Endodermal cell (in vitro differentiated cells): ENCODE measurements at regions not wholly inside any gene's neighbourhood (a gene's known extent, or its start where the extent isn't known, plus 50 kb on each side); places are given as distances from the start of the nearest gene placed in this dataset.

Experiments used
- DNase-seq: peaks from one replicate; pipeline ENCODE4 v3.0.0-alpha.2; 2017
- H3K27ac ChIP-seq: 2 replicates; pipeline ENCODE4 v1.5.1; 2013; ENCODE audit warnings: mild to moderate bottlenecking, low read depth, low read length, moderate library complexity
- H3K27me3 ChIP-seq: 2 replicates; pipeline ENCODE4 v1.6.1; 2013; ENCODE audit warnings: mild to moderate bottlenecking, low read length, moderate library complexity; ENCODE audit not compliant: insufficient read depth, control insufficient read depth, poor library complexity, severe bottlenecking
- H3K36me3 ChIP-seq: 2 replicates; pipeline ENCODE4 v1.7.0; 2013; ENCODE audit warnings: mild to moderate bottlenecking, low read length, moderate library complexity; ENCODE audit not compliant: control insufficient read depth, insufficient read depth
- H3K4me1 ChIP-seq: one replicate; pipeline ENCODE4 v1.7.0; 2013; ENCODE audit warnings: low read length; ENCODE audit not compliant: control insufficient read depth, insufficient read depth
- H3K4me3 ChIP-seq: 2 replicates; pipeline ENCODE4 v1.5.1; 2013; ENCODE audit warnings: mild to moderate bottlenecking, low read length, moderate library complexity
- H3K9ac ChIP-seq: 2 replicates; pipeline ENCODE4 v1.6.1; 2013; ENCODE audit warnings: mild to moderate bottlenecking, low read length, moderate library complexity; ENCODE audit not compliant: poor library complexity, severe bottlenecking; ENCODE audit errors: extremely low read depth
- H3K9me3 ChIP-seq: 2 replicates; pipeline ENCODE4 v1.6.1; 2013; ENCODE audit warnings: mild to moderate bottlenecking, low read length, moderate library complexity; ENCODE audit not compliant: control insufficient read depth
- H3K27ac Mint-ChIP-seq: 2 replicates; pipeline ENCODE4 v1.8.0; 2020; ENCODE audit warnings: mixed read lengths
- H3K27me3 Mint-ChIP-seq: 2 replicates; pipeline ENCODE4 v1.8.0; 2021; ENCODE audit warnings: mild to moderate bottlenecking, mixed read lengths; ENCODE audit not compliant: insufficient read depth
- H3K36me3 Mint-ChIP-seq: 2 replicates; pipeline ENCODE4 v1.8.0; 2020; ENCODE audit warnings: low read depth, mixed read lengths
- H3K4me1 Mint-ChIP-seq: 2 replicates; pipeline ENCODE4 v1.8.0; 2020; ENCODE audit warnings: mixed read lengths
- H3K4me3 Mint-ChIP-seq: 2 replicates; pipeline ENCODE4 v1.8.0; 2020; ENCODE audit warnings: mild to moderate bottlenecking, moderate library complexity, mixed read lengths
- H3K9me3 Mint-ChIP-seq: 2 replicates; pipeline ENCODE4 v1.8.0; 2020; ENCODE audit warnings: mild to moderate bottlenecking, mixed read lengths
- WGBS, 2 experiments: methylation state at CpG; one replicate each; pipeline versions ENCODE4 v1.1.5 to v1.1.7; 2013; ENCODE audit warnings: missing lambda C conversion rate in 2 of 2, mixed read lengths in 1 of 2; ENCODE audit not compliant: insufficient coverage in 1 of 2, insufficient read length in 1 of 2; 5-methylcytosine and 5-hydroxymethylcytosine counted together
- TF ChIP-seq, protein P1 (sequence below): fragments of 200-600 bp; sonication (generic); conservative IDR thresholded peaks from 2 replicates; pipeline ENCODE4 v1.5.0; 2021; ENCODE audit warnings: antibody characterized with exemption, mild to moderate bottlenecking

DNA sequence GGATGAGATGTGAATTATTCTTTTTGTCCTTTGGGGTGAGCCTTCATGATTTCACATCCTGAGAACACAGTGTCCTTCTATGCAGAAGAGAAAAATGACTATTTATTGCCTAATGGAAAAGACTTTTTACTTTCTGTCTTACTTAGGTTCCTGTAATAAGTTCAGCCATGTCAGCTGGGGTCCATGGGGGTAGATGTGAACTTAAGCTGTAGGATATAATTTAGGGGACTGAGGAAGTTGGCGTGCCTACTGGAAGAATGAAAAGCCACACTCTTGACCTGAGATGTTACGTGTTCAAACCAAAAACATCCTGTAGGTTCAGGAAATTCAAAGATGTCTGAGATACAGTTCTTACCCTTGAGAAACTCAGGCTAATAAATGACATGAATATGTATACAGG, 660.5 kb downstream of the TOX3 start:
- no peaks in the 10 kb centered on the region for H3K9me3 ChIP-seq
- Mint-ChIP-seq H3K4me3 (no peak overlapping the region), H3K4me1 (no peaks in the 10 kb centered on the region), H3K36me3 (no peaks in the 10 kb centered on the region), H3K9me3 (no peaks in the 10 kb centered on the region), H3K27ac (no peak overlapping the region), H3K27me3 (no peaks in the 10 kb centered on the region)
- H3K36me3 ChIP-seq, result no peaks in the 10 kb centered on the region
- no peak overlapping the region for H3K27ac ChIP-seq
- no peak overlapping the region for H3K4me3 ChIP-seq
- TF ChIP-seq, protein P1, sequence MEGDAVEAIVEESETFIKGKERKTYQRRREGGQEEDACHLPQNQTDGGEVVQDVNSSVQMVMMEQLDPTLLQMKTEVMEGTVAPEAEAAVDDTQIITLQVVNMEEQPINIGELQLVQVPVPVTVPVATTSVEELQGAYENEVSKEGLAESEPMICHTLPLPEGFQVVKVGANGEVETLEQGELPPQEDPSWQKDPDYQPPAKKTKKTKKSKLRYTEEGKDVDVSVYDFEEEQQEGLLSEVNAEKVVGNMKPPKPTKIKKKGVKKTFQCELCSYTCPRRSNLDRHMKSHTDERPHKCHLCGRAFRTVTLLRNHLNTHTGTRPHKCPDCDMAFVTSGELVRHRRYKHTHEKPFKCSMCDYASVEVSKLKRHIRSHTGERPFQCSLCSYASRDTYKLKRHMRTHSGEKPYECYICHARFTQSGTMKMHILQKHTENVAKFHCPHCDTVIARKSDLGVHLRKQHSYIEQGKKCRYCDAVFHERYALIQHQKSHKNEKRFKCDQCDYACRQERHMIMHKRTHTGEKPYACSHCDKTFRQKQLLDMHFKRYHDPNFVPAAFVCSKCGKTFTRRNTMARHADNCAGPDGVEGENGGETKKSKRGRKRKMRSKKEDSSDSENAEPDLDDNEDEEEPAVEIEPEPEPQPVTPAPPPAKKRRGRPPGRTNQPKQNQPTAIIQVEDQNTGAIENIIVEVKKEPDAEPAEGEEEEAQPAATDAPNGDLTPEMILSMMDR, result no peak
- no peak overlapping the region for H3K9ac ChIP-seq
- WGBS, 2 experiments, result 90 to 100% methylated on average over 2 of the region's 2 CpGs
- H3K4me1 ChIP-seq, result no peaks in the 10 kb centered on the region
- DNase-seq, result no peak
- H3K27me3 ChIP-seq, result no peaks in the 10 kb centered on the region

DNA sequence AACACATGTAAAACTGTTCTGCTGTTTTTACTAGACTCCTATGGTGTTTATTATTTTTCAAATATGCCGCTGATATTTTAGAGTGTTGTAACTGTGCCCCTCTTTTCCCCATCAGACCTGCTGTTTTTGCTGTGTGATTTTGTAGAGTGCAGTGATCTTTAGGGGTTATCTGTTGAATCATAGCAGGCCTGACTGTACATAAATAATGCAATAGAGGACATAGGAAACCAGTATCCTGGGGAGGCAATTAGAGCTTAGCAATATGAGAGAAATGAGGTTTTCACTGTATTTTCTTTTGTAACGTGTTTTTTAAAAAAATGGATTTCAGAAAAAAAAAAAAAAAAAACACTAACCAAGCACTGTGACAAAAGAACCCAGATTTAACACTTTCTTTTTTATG, 662.2 kb downstream of the TOX3 start:
- Mint-ChIP-seq H3K9me3 (no peaks in the 10 kb centered on the region), H3K27ac (no peak overlapping the region), H3K36me3 (no peaks in the 10 kb centered on the region), H3K4me1 (no peaks in the 10 kb centered on the region), H3K27me3 (no peaks in the 10 kb centered on the region), H3K4me3 (no peak overlapping the region)
- Histone ChIP-seq H3K9me3 (no peaks in the 10 kb centered on the region), H3K27ac (no peak overlapping the region), H3K36me3 (no peaks in the 10 kb centered on the region), H3K27me3 (no peaks in the 10 kb centered on the region), H3K4me3 (no peak overlapping the region), H3K9ac (no peak overlapping the region), H3K4me1 (no peaks in the 10 kb centered on the region)
- TF ChIP-seq, protein P1, result no peak
- 90% methylated on average over 2 of the region's 2 CpGs; no CpG with 5 or more reads in 1 of the 2 experiments for WGBS, 2 experiments
- DNase-seq, result no peak

DNA sequence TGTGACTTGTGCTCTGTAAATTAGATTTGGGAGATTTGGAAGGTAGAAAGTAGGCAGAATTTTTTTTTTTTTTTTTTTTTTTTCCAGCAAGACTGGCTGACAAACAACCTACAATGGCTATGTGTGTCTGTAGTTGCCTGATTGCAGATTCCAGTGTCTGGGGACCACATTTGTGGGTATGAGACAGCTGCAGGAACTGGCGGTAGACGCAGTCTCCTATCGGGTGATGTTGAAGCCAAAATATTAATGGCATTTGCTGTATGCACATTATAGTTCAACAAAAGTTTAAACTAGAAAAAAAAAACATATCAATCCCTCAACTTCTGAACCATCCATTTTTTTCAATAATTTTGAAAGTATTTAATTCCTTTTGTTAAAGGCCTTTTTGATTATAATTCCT, 665.2 kb downstream of the TOX3 start:
- no peaks in the 10 kb centered on the region for H3K9me3 ChIP-seq
- no peaks in the 10 kb centered on the region for H3K27me3 ChIP-seq
- no peak overlapping the region for H3K27ac ChIP-seq
- H3K4me1 ChIP-seq, result no peaks in the 10 kb centered on the region
- H3K27me3 Mint-ChIP-seq, result no peaks in the 10 kb centered on the region
- no peaks in the 10 kb centered on the region for H3K36me3 ChIP-seq
- no peak for DNase-seq
- H3K4me3 ChIP-seq, result no peak overlapping the region
- H3K4me3 Mint-ChIP-seq, result no peak overlapping the region
- H3K4me1 Mint-ChIP-seq, result no peaks in the 10 kb centered on the region
- H3K36me3 Mint-ChIP-seq, result no peaks in the 10 kb centered on the region
- WGBS, 2 experiments, result 86% methylated on average over 3 of the region's 3 CpGs; no CpG with 5 or more reads in 1 of the 2 experiments
- H3K9me3 Mint-ChIP-seq, result no peaks in the 10 kb centered on the region
- no peak overlapping the region for H3K27ac Mint-ChIP-seq
- H3K9ac ChIP-seq, result no peak overlapping the region
- TF ChIP-seq, protein P1, result no peak
